ENCODE measurements at regions not wholly inside any gene's neighbourhood (a gene's known extent, or its start where the extent isn't known, plus 50 kb on each side); places are given as distances from the start of the nearest gene placed in this dataset.

- Histone ChIP-seq H3K27ac (ENCODE audit: extremely low read depth, low read depth, low read length) (no peak overlapping the region), H3K27me3 (ENCODE audit: control insufficient read depth in 2 of 2, insufficient read depth in 2 of 2, low read length in 2 of 2) (no peaks in the 10 kb centered on the region), H3K36me3 (ENCODE audit: control insufficient read depth, insufficient read depth, low read length) (no peaks in the 10 kb centered on the region), H4K20me1 (replicated peaks; ENCODE audit: control insufficient read depth, insufficient read depth, low read length) (no peaks in the 10 kb centered on the region), H3K9ac (ENCODE audit: insufficient read depth in 1 of 2, low read depth in 2 of 2, low read length in 2 of 2) (no peak overlapping the region), H3K9me1 (ENCODE audit: control insufficient read depth, insufficient read depth, low read length) (no peaks in the 10 kb centered on the region), H3K4me1 (replicated peaks in 1 of 2; ENCODE audit: control insufficient read depth in 2 of 2, insufficient read depth in 2 of 2, low read length in 2 of 2) (no peaks in the 10 kb centered on the region), H3K79me2 (ENCODE audit: control insufficient read depth, insufficient read depth, low read length) (no peaks in the 10 kb centered on the region), H3K9me3 (replicated peaks; ENCODE audit: control insufficient read depth, insufficient read depth, low read depth, low read length) (no peaks in the 10 kb centered on the region), H2AFZ (ENCODE audit: low read depth, low read length) (no peak overlapping the region), H3K4me2 (ENCODE audit: insufficient read depth, low read length) (no peak overlapping the region), H3K4me3 (no peak overlapping the region)
- ChIA-PET POLR2A (no interaction called here), CTCF (ENCODE audit: low intra/inter-chr PET ratio) (no interaction called here)
- no peak for DNase-seq (ENCODE audit: extremely low read depth in 1 of 4, low spot score in 3 of 4)
- in situ Hi-C loops (cut with MboI) = no loop called here
- no peak for FAIRE-seq
- TF ChIP-seq MAFK (IDR thresholded peaks at IDR 0.05; ENCODE audit: low read length) = no peak
- no peak for TF ChIP-seq PKNOX1 (IDR thresholded peaks at IDR 0.05)
- intact Hi-C loops (cut with micrococcal nuclease) = no loop called here
- BruUV-seq (replicated peaks) = no TSS peak
- WGBS (ENCODE audit: insufficient coverage, low coverage, missing lambda C conversion rate) = 0% methylated on average over 3 of the region's 3 CpGs
- ATAC-seq = no peak
These were observed 57.4 kb upstream of the KRR1 start for GRCh38 chr12:75568801-75569200.

GRCh38 chr12:75568393-75568792 is 57.0 kb upstream of the KRR1 start:
- Histone ChIP-seq H3K36me3 (ENCODE audit: control insufficient read depth, insufficient read depth, low read length) (no peaks in the 10 kb centered on the region), H3K9ac (ENCODE audit: insufficient read depth in 1 of 2, low read depth in 2 of 2, low read length in 2 of 2) (no peak overlapping the region), H3K27ac (ENCODE audit: extremely low read depth, low read depth, low read length) (no peak overlapping the region), H3K79me2 (ENCODE audit: control insufficient read depth, insufficient read depth, low read length) (no peaks in the 10 kb centered on the region), H3K4me3 (no peak overlapping the region), H3K9me3 (replicated peaks; ENCODE audit: control insufficient read depth, insufficient read depth, low read depth, low read length) (no peaks in the 10 kb centered on the region), H4K20me1 (replicated peaks; ENCODE audit: control insufficient read depth, insufficient read depth, low read length) (no peaks in the 10 kb centered on the region), H2AFZ (ENCODE audit: low read depth, low read length) (no peak overlapping the region), H3K27me3 (ENCODE audit: control insufficient read depth in 2 of 2, insufficient read depth in 2 of 2, low read length in 2 of 2) (no peaks in the 10 kb centered on the region), H3K4me2 (ENCODE audit: insufficient read depth, low read length) (no peak overlapping the region), H3K9me1 (ENCODE audit: control insufficient read depth, insufficient read depth, low read length) (no peaks in the 10 kb centered on the region), H3K4me1 (replicated peaks in 1 of 2; ENCODE audit: control insufficient read depth in 2 of 2, insufficient read depth in 2 of 2, low read length in 2 of 2) (no peaks in the 10 kb centered on the region)
- no TSS peak for BruUV-seq (replicated peaks)
- 0% methylated on average over 4 of the region's 4 CpGs for WGBS (ENCODE audit: insufficient coverage, low coverage, missing lambda C conversion rate)
- in situ Hi-C loops (cut with MboI) (no loop called here), intact Hi-C loops (cut with micrococcal nuclease) (no loop called here)
- POLR2A ChIA-PET = no interaction called here
- CTCF ChIA-PET (ENCODE audit: low intra/inter-chr PET ratio) = no interaction called here
- FAIRE-seq (no peak), ATAC-seq (no peak), DNase-seq (ENCODE audit: extremely low read depth in 1 of 4, low spot score in 3 of 4) (no peak)
- TF ChIP-seq ZNF134 (CRISPR knock-in tag; conservative IDR thresholded peaks at IDR 0.05) (no peak), PRMT5 (CRISPR knock-in tag; IDR thresholded peaks at IDR 0.05) (no peak), KLF16 (IDR thresholded peaks at IDR 0.05) (no peak), ZNF121 (CRISPR knock-in tag; conservative IDR thresholded peaks at IDR 0.05) (no peak), NFIX (CRISPR knock-in tag; IDR thresholded peaks at IDR 0.05; ENCODE audit: low read depth) (no peak), SMARCE1 (IDR thresholded peaks at IDR 0.05) (no peak), POLR2B (IDR thresholded peaks at IDR 0.05; ENCODE audit: low read depth, partially characterized antibody) (no peak), ZNF583 (CRISPR knock-in tag; IDR thresholded peaks at IDR 0.05) (no peak), RBM14 (IDR thresholded peaks at IDR 0.05; ENCODE audit: borderline replicate concordance, insufficient read depth, low read depth, low read length) (no peak), ZNF609 (CRISPR knock-in tag; IDR thresholded peaks at IDR 0.05; ENCODE audit: borderline replicate concordance) (no peak), CBX8 (IDR thresholded peaks at IDR 0.05; ENCODE audit: borderline replicate concordance, extremely low read depth, low read depth, low read length, poor library complexity, severe bottlenecking) (no peak)
